NB4 (cell line): ENCODE measurements at regions not wholly inside any gene's neighbourhood (a gene's known extent, or its start where the extent isn't known, plus 50 kb on each side); places are given as distances from the start of the nearest gene placed in this dataset.
"Not testable (repeated sequence)": the region's sequence is repeated elsewhere in the genome, so short reads cannot be mapped to it uniquely, and the experiment has no call there.

ENCODE experiments used
- DNase-seq: peaks from one replicate; pipeline ENCODE4 v3.0.0; 2010; ENCODE audit warnings: low read depth
- H3K4me3 ChIP-seq: one replicate; pipeline ENCODE4 v1.5.1; 2011; ENCODE audit warnings: mild to moderate bottlenecking, low read depth, low read length, moderate library complexity
- MYC ChIP-seq: IDR thresholded peaks from 2 replicates; pipeline ENCODE4 v1.6.1; 2011; ENCODE audit warnings: low read depth, low read length
- POLR2A ChIP-seq: IDR thresholded peaks from 2 replicates; pipeline ENCODE4 v1.6.1; 2011; ENCODE audit warnings: mild to moderate bottlenecking; ENCODE audit not compliant: insufficient read length; ENCODE audit errors: extremely low read depth
- TF ChIP-seq, protein P1 (sequence below): IDR thresholded peaks from 2 replicates; pipeline ENCODE4 v1.6.1; 2011; ENCODE audit warnings: low read depth, low read length
- TF ChIP-seq, protein P2 (sequence below): IDR thresholded peaks from one replicate; pipeline ENCODE4 v1.5.1; 2012; ENCODE audit warnings: low read depth, low read length

DNA sequence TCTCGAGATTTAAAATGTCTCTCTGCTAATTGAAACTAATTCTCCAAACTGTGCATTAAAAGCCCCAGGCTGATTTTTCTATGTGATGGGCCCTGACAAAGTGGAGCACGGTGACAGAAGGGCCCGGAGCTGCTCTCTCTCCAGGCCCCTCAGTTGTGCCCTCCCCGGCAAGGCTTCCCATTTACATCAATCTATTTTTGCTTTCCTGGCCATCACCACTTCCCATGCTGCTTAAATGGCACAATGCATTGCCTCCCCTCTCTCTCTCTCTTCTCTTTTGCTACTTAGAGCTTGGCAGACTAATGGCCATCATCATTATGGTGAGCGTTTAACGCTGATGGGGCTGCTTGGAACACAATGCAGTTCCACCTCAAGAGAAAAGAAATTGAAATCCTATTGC lies 270.7 kb upstream of the DIO3 start:
- no peak for DNase-seq
- no peak for TF ChIP-seq POLR2A
- TF ChIP-seq, protein P1, sequence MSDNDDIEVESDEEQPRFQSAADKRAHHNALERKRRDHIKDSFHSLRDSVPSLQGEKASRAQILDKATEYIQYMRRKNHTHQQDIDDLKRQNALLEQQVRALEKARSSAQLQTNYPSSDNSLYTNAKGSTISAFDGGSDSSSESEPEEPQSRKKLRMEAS: no peak

DNA sequence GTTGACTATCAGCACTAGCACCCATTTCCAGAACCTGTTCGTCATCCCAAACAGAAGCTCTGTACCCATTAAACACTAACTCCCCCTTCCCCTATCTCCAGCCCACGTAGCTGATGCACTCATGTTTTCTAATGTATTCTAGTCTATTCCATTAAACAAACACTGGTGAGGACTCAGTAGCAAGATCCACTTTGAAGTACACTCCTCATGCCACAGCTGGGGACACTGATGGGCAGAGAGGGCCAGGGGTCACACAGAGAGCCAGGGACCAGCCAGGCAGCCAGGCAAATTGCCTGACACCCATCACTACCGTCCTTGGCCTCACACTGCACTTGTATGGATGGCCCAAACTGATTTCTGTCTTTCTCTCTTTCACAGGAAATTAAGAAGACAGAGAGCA lies 269.9 kb upstream of the DIO3 start:
- no peak for DNase-seq
- no peak for TF ChIP-seq POLR2A
- TF ChIP-seq, protein P2, sequence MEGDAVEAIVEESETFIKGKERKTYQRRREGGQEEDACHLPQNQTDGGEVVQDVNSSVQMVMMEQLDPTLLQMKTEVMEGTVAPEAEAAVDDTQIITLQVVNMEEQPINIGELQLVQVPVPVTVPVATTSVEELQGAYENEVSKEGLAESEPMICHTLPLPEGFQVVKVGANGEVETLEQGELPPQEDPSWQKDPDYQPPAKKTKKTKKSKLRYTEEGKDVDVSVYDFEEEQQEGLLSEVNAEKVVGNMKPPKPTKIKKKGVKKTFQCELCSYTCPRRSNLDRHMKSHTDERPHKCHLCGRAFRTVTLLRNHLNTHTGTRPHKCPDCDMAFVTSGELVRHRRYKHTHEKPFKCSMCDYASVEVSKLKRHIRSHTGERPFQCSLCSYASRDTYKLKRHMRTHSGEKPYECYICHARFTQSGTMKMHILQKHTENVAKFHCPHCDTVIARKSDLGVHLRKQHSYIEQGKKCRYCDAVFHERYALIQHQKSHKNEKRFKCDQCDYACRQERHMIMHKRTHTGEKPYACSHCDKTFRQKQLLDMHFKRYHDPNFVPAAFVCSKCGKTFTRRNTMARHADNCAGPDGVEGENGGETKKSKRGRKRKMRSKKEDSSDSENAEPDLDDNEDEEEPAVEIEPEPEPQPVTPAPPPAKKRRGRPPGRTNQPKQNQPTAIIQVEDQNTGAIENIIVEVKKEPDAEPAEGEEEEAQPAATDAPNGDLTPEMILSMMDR: no peak
- TF ChIP-seq, protein P1: no peak
- TF ChIP-seq MYC: no peak
- H3K4me3 ChIP-seq: no peak overlapping the region

More for the DNA sequence above, 270.7 kb upstream of the DIO3 start:
- no peak overlapping the region for H3K4me3 ChIP-seq

- no peak overlapping the region for H3K4me3 ChIP-seq
- DNase-seq: no peak
- no peak for TF ChIP-seq MYC
- TF ChIP-seq POLR2A: no peak
- TF ChIP-seq, protein P1: no peak
- TF ChIP-seq, protein P2: no peak
Measured at GRCh38 chr14:101292448-101292847, 268.8 kb upstream of the DIO3 start.

- no peak for TF ChIP-seq MYC
- TF ChIP-seq, protein P1: no peak
- DNase-seq: no peak
- no peak overlapping the region for H3K4me3 ChIP-seq
Measured at GRCh38 chr14:101293605-101294004, 267.7 kb upstream of the DIO3 start.

DNA sequence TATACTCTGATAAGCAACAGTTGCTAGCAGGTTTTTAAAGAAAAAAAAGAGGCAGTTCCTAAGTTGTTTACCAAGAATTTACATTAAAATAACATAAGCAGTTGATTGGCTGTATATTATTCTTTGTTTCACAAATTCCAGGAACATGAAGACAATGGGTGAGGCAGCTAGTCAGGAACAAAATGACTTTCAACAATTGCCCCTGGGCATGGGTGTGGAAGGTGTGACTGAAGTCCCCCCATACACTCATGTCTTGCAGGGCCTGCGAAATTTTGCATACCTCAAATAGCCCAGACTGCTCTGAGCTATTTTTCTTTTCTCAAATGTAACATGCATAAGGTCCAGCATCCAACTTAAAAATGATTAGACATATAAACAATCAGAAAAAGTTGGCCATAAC lies 267.2 kb upstream of the DIO3 start:
- DNase-seq: no peak
- H3K4me3 ChIP-seq: no peak overlapping the region
- TF ChIP-seq MYC (no peak), POLR2A (no peak)
- TF ChIP-seq, protein P1: no peak
- TF ChIP-seq, protein P2: no peak

- not testable (repeated sequence) for DNase-seq
Measured at GRCh38 chr14:101299781-101300180, 261.5 kb upstream of the DIO3 start.

DNA sequence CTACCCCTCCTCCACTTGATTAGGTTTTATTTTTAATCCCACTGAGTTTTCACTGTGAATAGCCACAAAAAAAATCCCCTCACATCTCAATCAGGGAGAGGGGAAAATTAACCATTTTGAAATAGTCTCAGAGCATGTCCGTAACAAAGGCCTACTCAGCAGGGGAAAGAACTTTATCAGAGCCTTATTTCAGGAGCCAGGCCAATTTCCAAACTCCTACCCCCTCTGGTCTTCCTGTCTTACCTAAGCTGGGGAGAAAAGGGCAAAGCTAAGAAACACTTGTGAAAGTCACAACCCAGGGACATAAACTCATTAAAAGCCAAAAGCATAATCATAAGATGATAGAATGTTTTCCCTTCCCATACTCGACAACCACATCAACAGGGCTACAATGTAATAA lies 260.3 kb upstream of the DIO3 start:
- no peak overlapping the region for H3K4me3 ChIP-seq
- DNase-seq: no peak
- no peak for TF ChIP-seq POLR2A
- TF ChIP-seq, protein P2: no peak
- TF ChIP-seq MYC: no peak
- TF ChIP-seq, protein P1: no peak

More at GRCh38 chr14:101299781-101300180, 261.5 kb upstream of the DIO3 start:
- not testable (repeated sequence) for H3K4me3 ChIP-seq

DNA sequence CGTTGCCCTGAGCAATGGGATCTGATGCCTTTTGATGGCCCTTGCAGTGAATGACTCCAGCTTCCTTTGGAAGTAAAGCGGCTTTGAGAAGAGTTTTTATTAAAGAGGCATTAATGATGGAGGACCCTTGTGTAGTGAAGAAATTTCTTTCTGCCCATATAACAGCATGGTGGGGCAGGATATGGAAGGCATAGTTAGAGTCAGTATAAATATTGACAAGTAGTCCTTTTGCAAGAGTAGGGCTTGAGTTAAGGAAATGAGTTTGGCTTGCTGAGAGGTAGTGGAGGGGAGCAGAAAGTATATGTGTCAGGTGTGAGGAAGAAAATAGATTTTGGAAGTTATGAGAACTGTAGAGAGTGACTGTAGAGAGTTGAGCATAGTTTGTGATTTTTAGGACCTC lies 254.1 kb upstream of the DIO3 start:
- DNase-seq, H3K4me3 ChIP-seq: not testable (repeated sequence)

- DNase-seq: not testable (repeated sequence)
Measured at GRCh38 chr14:101311186-101311585, 250.1 kb upstream of the DIO3 start.

More at GRCh38 chr14:101311186-101311585, 250.1 kb upstream of the DIO3 start:
- not testable (repeated sequence) for H3K4me3 ChIP-seq
